ENCODE measurements at regions not wholly inside any gene's neighbourhood (a gene's known extent, or its start where the extent isn't known, plus 50 kb on each side); places are given as distances from the start of the nearest gene placed in this dataset.

DNA sequence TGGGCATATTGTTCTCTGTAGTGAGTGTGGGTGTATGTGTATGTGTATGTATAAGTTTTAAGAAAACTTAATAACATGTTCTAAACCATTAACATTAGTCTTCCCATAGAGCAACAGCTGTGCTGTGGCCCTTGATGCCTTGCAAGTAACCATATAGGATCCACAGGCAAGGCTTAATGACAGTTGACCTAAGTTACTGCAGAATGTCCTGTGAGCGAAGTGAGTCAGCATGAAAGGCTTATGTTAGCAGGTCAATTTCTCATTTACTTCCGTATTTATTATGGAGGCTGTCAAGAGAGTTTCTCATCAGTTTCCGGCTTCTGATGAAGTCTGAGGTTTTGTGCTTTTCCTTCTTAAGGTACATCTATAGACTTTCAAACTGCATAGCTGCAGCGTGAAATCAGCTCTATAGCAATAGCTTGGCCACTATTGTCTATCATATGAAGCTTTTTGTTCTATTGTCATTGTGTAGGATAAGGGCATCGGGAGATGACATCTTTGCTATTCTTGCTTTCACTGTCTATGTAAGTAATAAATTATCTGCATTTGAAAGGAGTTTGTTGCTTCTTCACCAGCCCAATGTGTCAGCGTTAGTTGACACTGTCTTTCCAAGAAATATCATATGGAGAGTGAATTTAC is 1153.4 kb upstream of the AGA start:
- no peaks in the 10 kb centered on the region for H3K79me1 ChIP-seq (ENCODE audit: low read depth, low read length)
- H3K18ac ChIP-seq (ENCODE audit: low read length): no peak overlapping the region
- no peak overlapping the region for H3K14ac ChIP-seq (ENCODE audit: low read length)
- no peaks in the 10 kb centered on the region for H3K27me3 ChIP-seq (ENCODE audit: control insufficient read depth in 3 of 3, insufficient read depth in 3 of 3, low read depth in 1 of 3, low read length in 3 of 3)
- H2BK15ac ChIP-seq (ENCODE audit: low read length): no peak overlapping the region
- no CpG with 5 or more reads among the region's 6 CpGs for WGBS, 2 donors (ENCODE audit: extremely low coverage in 2 of 2, insufficient read length in 2 of 2, insufficient replicate concordance in 1 of 2)
- H2BK12ac ChIP-seq (ENCODE audit: low read length): no peak overlapping the region
- no peak overlapping the region for H3K4me2 ChIP-seq (ENCODE audit: insufficient read depth, low read length, poor library complexity, severe bottlenecking)
- H2BK120ac ChIP-seq (ENCODE audit: low read depth, low read length): no peak overlapping the region
- H4K8ac ChIP-seq (ENCODE audit: low read depth, low read length): no peak overlapping the region
- no peak overlapping the region for H3K9ac ChIP-seq (ENCODE audit: low read depth, low read length, poor library complexity)
- H3K27ac ChIP-seq (replicated peaks; ENCODE audit: low read length): no peak overlapping the region
- no peak overlapping the region for H3K23ac ChIP-seq (ENCODE audit: low read depth, low read length, poor library complexity)
- no peak overlapping the region for H2AFZ ChIP-seq (ENCODE audit: low read length)
- no peak overlapping the region for H3K4me3 ChIP-seq (ENCODE audit: low read length in 2 of 2)
- H3K9me3 ChIP-seq (replicated peaks in 1 of 2; ENCODE audit: control insufficient read depth in 2 of 2, insufficient read depth in 1 of 2, low read depth in 1 of 2, low read length in 2 of 2): no peaks in the 10 kb centered on the region
- H3K4ac ChIP-seq (ENCODE audit: low read length): no peak overlapping the region
- no peaks in the 10 kb centered on the region for H3K4me1 ChIP-seq (ENCODE audit: control insufficient read depth in 2 of 2, insufficient read depth in 1 of 2, low read depth in 1 of 2, low read length in 2 of 2)
- H4K91ac ChIP-seq (ENCODE audit: low read depth, low read length, poor library complexity): no peak overlapping the region
- DNase-seq (ENCODE audit: low spot score): no peak
- H3K36me3 ChIP-seq (replicated peaks in 1 of 2; ENCODE audit: control insufficient read depth in 2 of 2, insufficient read depth in 2 of 2, low read length in 2 of 2): no peaks in the 10 kb centered on the region
- no peak overlapping the region for H2AK5ac ChIP-seq (ENCODE audit: low read depth, low read length)
- H2BK5ac ChIP-seq (ENCODE audit: low read length): no peak overlapping the region

DNA sequence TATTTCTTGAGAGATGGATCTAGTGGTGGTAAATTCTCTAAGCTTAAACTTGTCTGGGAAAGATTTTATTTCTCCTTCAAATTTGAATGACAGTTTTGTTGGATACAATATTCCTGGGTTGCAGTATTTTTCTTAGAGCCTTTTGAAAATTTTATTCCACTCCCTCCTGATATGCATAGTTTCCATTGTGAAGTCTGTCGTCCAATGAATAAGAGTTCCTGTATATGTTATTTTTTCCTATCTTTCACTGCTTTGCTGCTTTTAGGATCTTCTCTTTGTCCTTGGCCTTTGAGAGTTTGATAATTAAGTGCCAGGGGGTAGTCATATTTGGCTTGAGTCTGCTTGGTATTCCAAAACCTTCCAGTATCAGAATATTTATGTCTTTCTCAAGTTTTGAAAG is 1156.4 kb upstream of the AGA start:
- Histone ChIP-seq H2BK15ac (ENCODE audit: low read length) (no peak overlapping the region), H3K4me3 (ENCODE audit: low read length in 2 of 2) (no peak overlapping the region), H3K27me3 (ENCODE audit: control insufficient read depth in 3 of 3, insufficient read depth in 3 of 3, low read depth in 1 of 3, low read length in 3 of 3) (no peaks in the 10 kb centered on the region), H2BK120ac (ENCODE audit: low read depth, low read length) (no peak overlapping the region), H3K4me2 (ENCODE audit: insufficient read depth, low read length, poor library complexity, severe bottlenecking) (no peak overlapping the region), H2BK12ac (ENCODE audit: low read length) (no peak overlapping the region), H3K23ac (ENCODE audit: low read depth, low read length, poor library complexity) (no peak overlapping the region), H2AK5ac (ENCODE audit: low read depth, low read length) (no peak overlapping the region), H2AFZ (ENCODE audit: low read length) (no peak overlapping the region), H4K91ac (ENCODE audit: low read depth, low read length, poor library complexity) (no peak overlapping the region), H4K8ac (ENCODE audit: low read depth, low read length) (no peak overlapping the region), H3K4me1 (ENCODE audit: control insufficient read depth in 2 of 2, insufficient read depth in 1 of 2, low read depth in 1 of 2, low read length in 2 of 2) (no peaks in the 10 kb centered on the region), H3K9ac (ENCODE audit: low read depth, low read length, poor library complexity) (no peak overlapping the region), H3K36me3 (replicated peaks in 1 of 2; ENCODE audit: control insufficient read depth in 2 of 2, insufficient read depth in 2 of 2, low read length in 2 of 2) (no peaks in the 10 kb centered on the region), H3K14ac (ENCODE audit: low read length) (no peak overlapping the region), H3K9me3 (replicated peaks in 1 of 2; ENCODE audit: control insufficient read depth in 2 of 2, insufficient read depth in 1 of 2, low read depth in 1 of 2, low read length in 2 of 2) (no peaks in the 10 kb centered on the region), H3K4ac (ENCODE audit: low read length) (no peak overlapping the region), H3K18ac (ENCODE audit: low read length) (no peak overlapping the region), H2BK5ac (ENCODE audit: low read length) (no peak overlapping the region), H3K79me1 (ENCODE audit: low read depth, low read length) (no peaks in the 10 kb centered on the region), H3K27ac (replicated peaks; ENCODE audit: low read length) (no peak overlapping the region)
- no CpG with 5 or more reads among the region's 1 CpG for WGBS, 2 donors (ENCODE audit: extremely low coverage in 2 of 2, insufficient read length in 2 of 2, insufficient replicate concordance in 1 of 2)
- DNase-seq (ENCODE audit: low spot score): no peak

- H3K9me3 ChIP-seq (replicated peaks in 1 of 2; ENCODE audit: control insufficient read depth in 2 of 2, insufficient read depth in 1 of 2, low read depth in 1 of 2, low read length in 2 of 2): no peaks in the 10 kb centered on the region
- H3K14ac ChIP-seq (ENCODE audit: low read length): no peak overlapping the region
- no peak overlapping the region for H3K18ac ChIP-seq (ENCODE audit: low read length)
- H3K4me1 ChIP-seq (ENCODE audit: control insufficient read depth in 2 of 2, insufficient read depth in 1 of 2, low read depth in 1 of 2, low read length in 2 of 2): no peaks in the 10 kb centered on the region
- H3K27me3 ChIP-seq (ENCODE audit: control insufficient read depth in 3 of 3, insufficient read depth in 3 of 3, low read depth in 1 of 3, low read length in 3 of 3): no peaks in the 10 kb centered on the region
- H2BK5ac ChIP-seq (ENCODE audit: low read length): no peak overlapping the region
- H4K91ac ChIP-seq (ENCODE audit: low read depth, low read length, poor library complexity): no peak overlapping the region
- H3K79me1 ChIP-seq (ENCODE audit: low read depth, low read length): no peaks in the 10 kb centered on the region
- no peak overlapping the region for H2AFZ ChIP-seq (ENCODE audit: low read length)
- H2BK12ac ChIP-seq (ENCODE audit: low read length): no peak overlapping the region
- H3K4me2 ChIP-seq (ENCODE audit: insufficient read depth, low read length, poor library complexity, severe bottlenecking): no peak overlapping the region
- no peak overlapping the region for H2AK5ac ChIP-seq (ENCODE audit: low read depth, low read length)
- H3K4ac ChIP-seq (ENCODE audit: low read length): no peak overlapping the region
- H3K4me3 ChIP-seq (ENCODE audit: low read length in 2 of 2): no peak overlapping the region
- DNase-seq (ENCODE audit: low spot score): no peak
- H3K36me3 ChIP-seq (replicated peaks in 1 of 2; ENCODE audit: control insufficient read depth in 2 of 2, insufficient read depth in 2 of 2, low read length in 2 of 2): no peaks in the 10 kb centered on the region
- no peak overlapping the region for H3K23ac ChIP-seq (ENCODE audit: low read depth, low read length, poor library complexity)
- H3K9ac ChIP-seq (ENCODE audit: low read depth, low read length, poor library complexity): no peak overlapping the region
- H4K8ac ChIP-seq (ENCODE audit: low read depth, low read length): no peak overlapping the region
- no peak overlapping the region for H2BK15ac ChIP-seq (ENCODE audit: low read length)
- H2BK120ac ChIP-seq (ENCODE audit: low read depth, low read length): no peak overlapping the region
- no peak overlapping the region for H3K27ac ChIP-seq (replicated peaks; ENCODE audit: low read length)
Measured at GRCh38 chr4:178599521-178599920, 1157.3 kb upstream of the AGA start.

- no peak overlapping the region for H3K4me3 ChIP-seq (ENCODE audit: low read length in 2 of 2)
- no peaks in the 10 kb centered on the region for H3K9me3 ChIP-seq (replicated peaks in 1 of 2; ENCODE audit: control insufficient read depth in 2 of 2, insufficient read depth in 1 of 2, low read depth in 1 of 2, low read length in 2 of 2)
- no peak overlapping the region for H3K4me2 ChIP-seq (ENCODE audit: insufficient read depth, low read length, poor library complexity, severe bottlenecking)
- H3K79me1 ChIP-seq (ENCODE audit: low read depth, low read length): no peaks in the 10 kb centered on the region
- no peak overlapping the region for H3K27ac ChIP-seq (replicated peaks; ENCODE audit: low read length)
- no peaks in the 10 kb centered on the region for H3K36me3 ChIP-seq (replicated peaks in 1 of 2; ENCODE audit: control insufficient read depth in 2 of 2, insufficient read depth in 2 of 2, low read length in 2 of 2)
- no peak overlapping the region for H2AK5ac ChIP-seq (ENCODE audit: low read depth, low read length)
- no peaks in the 10 kb centered on the region for H3K27me3 ChIP-seq (ENCODE audit: control insufficient read depth in 3 of 3, insufficient read depth in 3 of 3, low read depth in 1 of 3, low read length in 3 of 3)
- H2BK120ac ChIP-seq (ENCODE audit: low read depth, low read length): no peak overlapping the region
- no peak overlapping the region for H4K8ac ChIP-seq (ENCODE audit: low read depth, low read length)
- H2BK12ac ChIP-seq (ENCODE audit: low read length): no peak overlapping the region
- no peak overlapping the region for H3K18ac ChIP-seq (ENCODE audit: low read length)
- no peak for DNase-seq (ENCODE audit: low spot score)
- H3K9ac ChIP-seq (ENCODE audit: low read depth, low read length, poor library complexity): no peak overlapping the region
- H3K4me1 ChIP-seq (ENCODE audit: control insufficient read depth in 2 of 2, insufficient read depth in 1 of 2, low read depth in 1 of 2, low read length in 2 of 2): no peaks in the 10 kb centered on the region
- no CpG with 5 or more reads among the region's 2 CpGs for WGBS, 2 donors (ENCODE audit: extremely low coverage in 2 of 2, insufficient read length in 2 of 2, insufficient replicate concordance in 1 of 2)
- H3K14ac ChIP-seq (ENCODE audit: low read length): no peak overlapping the region
- no peak overlapping the region for H4K91ac ChIP-seq (ENCODE audit: low read depth, low read length, poor library complexity)
- H3K4ac ChIP-seq (ENCODE audit: low read length): no peak overlapping the region
- no peak overlapping the region for H3K23ac ChIP-seq (ENCODE audit: low read depth, low read length, poor library complexity)
- no peak overlapping the region for H2BK5ac ChIP-seq (ENCODE audit: low read length)
- no peak overlapping the region for H2BK15ac ChIP-seq (ENCODE audit: low read length)
- H2AFZ ChIP-seq (ENCODE audit: low read length): no peak overlapping the region
Measured at GRCh38 chr4:178602833-178603232, 1160.6 kb upstream of the AGA start.

Measured in neuronal stem cell (in vitro differentiated cells).